ENCODE measurements at regions not wholly inside any gene's neighbourhood (a gene's known extent, or its start where the extent isn't known, plus 50 kb on each side); places are given as distances from the start of the nearest gene placed in this dataset.

- TF ChIP-seq POLR2AphosphoS5 (IDR thresholded peaks at IDR 0.05; ENCODE audit: low read depth, low read length) (no peak), REST (IDR thresholded peaks at IDR 0.05; ENCODE audit: insufficient read depth in 1 of 2, low read depth in 2 of 2, low read length in 1 of 2) (no peak), CTCF (IDR thresholded peaks at IDR 0.05) (no peak), SIN3A (IDR thresholded peaks at IDR 0.05; ENCODE audit: borderline replicate concordance, insufficient read depth, low read depth, low read length) (no peak), TCF7L2 (IDR thresholded peaks at IDR 0.05; ENCODE audit: low read depth, low read length) (no peak)
- H3K27me3 ChIP-seq (ENCODE audit: control insufficient read depth, insufficient read depth, low read length), result no peaks in the 10 kb centered on the region
- ChIA-PET POLR2A (no interaction called here), CTCF (no interaction called here)
- H3K27ac ChIP-seq (ENCODE audit: low read length), result no peak overlapping the region
- no peaks in the 10 kb centered on the region for H3K4me1 ChIP-seq (ENCODE audit: control insufficient read depth, insufficient read depth, low read length)
- H3K4me3 ChIP-seq (ENCODE audit: low read depth in 2 of 2, low read length in 2 of 2), result no peak overlapping the region
- H3K9me3 ChIP-seq (ENCODE audit: control insufficient read depth, insufficient read depth, low read depth, low read length), result no peaks in the 10 kb centered on the region
- DNase-seq (ENCODE audit: low read depth, low spot score) (no peak), ATAC-seq (no peak)
- intact Hi-C loops (cut with micrococcal nuclease; ENCODE audit: unreplicated experiment) (no loop called here), in situ Hi-C loops (cut with HindIII; ENCODE audit: low pct_unique_long_range_greater_than_20kb, low sequenced_read_pairs) (no loop called here)
- H3K36me3 ChIP-seq (ENCODE audit: control insufficient read depth, insufficient read depth, low read length), result no peaks in the 10 kb centered on the region
- BruUV-seq (replicated peaks), result no TSS peak
Observed at GRCh38 chr3:148226246-148226645, 471.5 kb upstream of the AGTR1 start.

DNA sequence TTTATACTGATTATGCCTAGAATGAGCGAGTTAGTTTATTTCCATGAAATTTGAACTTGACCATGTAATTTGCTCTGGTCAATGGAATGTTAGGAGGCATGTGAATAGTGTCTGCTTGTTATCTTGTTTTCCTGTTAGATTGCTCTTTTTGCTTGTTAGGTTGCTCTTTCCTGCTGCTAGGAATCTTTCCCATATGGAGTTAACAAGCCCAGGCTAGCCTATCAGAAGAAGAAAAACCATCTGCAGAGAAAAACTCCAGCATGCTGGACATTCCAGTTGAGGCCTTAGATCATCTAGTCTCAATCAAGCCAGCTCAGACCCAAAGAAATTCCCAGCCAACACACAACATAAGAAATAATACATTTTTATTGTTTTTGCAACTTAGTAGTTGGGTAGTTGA is 470.2 kb upstream of the AGTR1 start:
- Histone ChIP-seq H3K4me3 (ENCODE audit: low read depth in 2 of 2, low read length in 2 of 2) (no peak overlapping the region), H3K27me3 (ENCODE audit: control insufficient read depth, insufficient read depth, low read length) (no peaks in the 10 kb centered on the region), H3K4me1 (ENCODE audit: control insufficient read depth, insufficient read depth, low read length) (no peaks in the 10 kb centered on the region), H3K36me3 (ENCODE audit: control insufficient read depth, insufficient read depth, low read length) (no peaks in the 10 kb centered on the region), H3K9me3 (ENCODE audit: control insufficient read depth, insufficient read depth, low read depth, low read length) (no peaks in the 10 kb centered on the region), H3K27ac (ENCODE audit: low read length) (no peak overlapping the region)
- intact Hi-C loops (cut with micrococcal nuclease; ENCODE audit: unreplicated experiment) (no loop called here), in situ Hi-C loops (cut with HindIII; ENCODE audit: low pct_unique_long_range_greater_than_20kb, low sequenced_read_pairs) (no loop called here)
- DNase-seq (ENCODE audit: low read depth, low spot score) (no peak), ATAC-seq (no peak)
- TF ChIP-seq CTCF (IDR thresholded peaks at IDR 0.05) (no peak), POLR2AphosphoS5 (IDR thresholded peaks at IDR 0.05; ENCODE audit: low read depth, low read length) (no peak), SIN3A (IDR thresholded peaks at IDR 0.05; ENCODE audit: borderline replicate concordance, insufficient read depth, low read depth, low read length) (no peak), TCF7L2 (IDR thresholded peaks at IDR 0.05; ENCODE audit: low read depth, low read length) (no peak), REST (IDR thresholded peaks at IDR 0.05; ENCODE audit: insufficient read depth in 1 of 2, low read depth in 2 of 2, low read length in 1 of 2) (no peak)
- BruUV-seq (replicated peaks), result no TSS peak
- CTCF ChIA-PET, result no interaction called here
- POLR2A ChIA-PET, result no interaction called here

All from Panc1 (cell line).